Kidney tubule cell (primary cell): ENCODE measurements at regions not wholly inside any gene's neighbourhood (a gene's known extent, or its start where the extent isn't known, plus 50 kb on each side); places are given as distances from the start of the nearest gene placed in this dataset.

Experiments
- DNase-seq: peaks from one replicate; pipeline ENCODE4 v3.0.0-alpha.2; 2018; ENCODE audit warnings: low spot score

DNA sequence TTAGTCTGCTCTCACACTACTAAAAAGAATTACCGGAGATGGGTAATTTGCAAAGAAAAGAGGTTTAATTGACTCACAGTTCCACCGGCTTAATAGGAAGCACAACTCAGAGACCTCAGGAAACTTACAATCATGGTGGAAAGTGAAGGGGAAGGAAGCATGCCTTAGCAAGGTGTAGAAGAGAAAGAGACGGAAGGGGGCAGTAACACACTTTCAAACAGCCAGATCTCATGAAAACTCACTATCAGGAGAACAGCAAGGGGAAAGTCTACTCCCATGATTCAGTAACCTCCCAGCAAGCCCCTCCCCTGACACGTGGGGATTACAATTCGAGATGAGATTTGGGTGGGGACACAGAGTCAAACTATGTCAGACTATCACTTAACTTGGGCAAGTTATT lies 236.6 kb upstream of the ANO3 start:
- no peak for DNase-seq

DNA sequence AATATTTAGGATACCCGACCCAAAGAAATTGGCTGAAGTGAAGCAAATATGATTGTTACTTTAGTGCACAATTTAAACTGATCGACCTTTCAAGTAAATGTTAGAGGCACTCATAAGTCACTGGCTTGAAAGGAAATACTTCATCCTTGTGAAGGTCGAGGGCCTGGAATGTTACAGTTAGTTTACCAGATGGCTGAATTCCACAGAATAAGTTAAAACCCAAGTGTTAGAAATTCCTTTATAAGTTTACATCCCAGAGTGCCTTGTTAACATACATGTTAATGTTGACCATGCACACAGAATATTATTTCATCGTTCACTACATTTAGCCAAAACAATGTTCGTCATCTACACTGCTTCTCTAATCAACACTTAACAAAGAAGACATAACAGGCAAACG lies 235.5 kb upstream of the ANO3 start:
- no peak for DNase-seq

DNA sequence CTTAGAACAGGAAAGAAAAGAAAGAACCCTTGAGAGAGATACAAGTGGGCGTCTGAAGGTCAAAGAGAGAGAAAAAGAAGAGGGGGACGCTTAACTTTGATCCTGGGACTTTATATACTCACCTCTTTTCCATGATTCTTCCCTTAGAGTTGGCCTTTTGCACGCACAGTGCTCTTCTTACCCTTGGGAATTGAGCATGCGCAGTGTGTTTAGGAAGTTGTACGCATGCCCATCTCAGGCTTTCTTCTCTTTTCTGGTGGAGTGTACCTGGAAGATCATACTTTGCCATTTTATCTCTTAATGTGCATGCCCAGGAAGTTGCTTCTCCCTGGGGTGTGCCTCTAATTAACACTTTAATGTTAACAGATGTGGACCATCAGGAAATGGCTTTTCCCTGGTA lies 229.6 kb upstream of the ANO3 start:
- DNase-seq: no peak

DNA sequence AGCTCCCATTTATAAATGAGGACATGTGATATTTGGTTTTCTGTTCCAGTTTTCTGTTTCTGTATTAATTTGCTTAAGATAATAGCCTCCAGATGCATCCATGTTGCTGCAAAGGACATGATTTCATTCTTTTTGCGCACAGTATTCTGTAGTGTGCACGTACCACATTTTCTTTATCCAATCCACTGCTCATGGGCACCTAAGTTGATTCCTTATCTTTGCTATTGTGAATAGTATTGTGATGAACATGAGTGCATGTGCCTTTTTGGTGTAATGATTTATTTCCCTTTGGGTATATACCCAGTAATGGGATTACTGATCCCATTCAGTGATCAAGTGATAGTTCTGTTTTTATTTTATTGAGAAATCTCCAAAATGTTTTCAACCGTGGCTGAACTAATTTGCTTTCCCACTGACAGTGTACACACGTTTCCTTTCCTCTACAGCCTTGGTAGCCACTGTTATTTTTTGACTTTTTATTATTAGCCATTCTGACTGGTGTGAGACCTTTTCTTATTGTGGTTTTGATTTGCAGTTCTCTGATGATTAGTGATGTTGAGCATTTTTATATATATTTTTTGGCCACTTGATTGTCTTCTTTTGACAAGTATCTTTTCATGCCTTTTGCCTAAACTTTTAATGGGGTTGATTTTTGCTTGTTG lies 226.0 kb upstream of the ANO3 start:
- DNase-seq: no peak

DNA sequence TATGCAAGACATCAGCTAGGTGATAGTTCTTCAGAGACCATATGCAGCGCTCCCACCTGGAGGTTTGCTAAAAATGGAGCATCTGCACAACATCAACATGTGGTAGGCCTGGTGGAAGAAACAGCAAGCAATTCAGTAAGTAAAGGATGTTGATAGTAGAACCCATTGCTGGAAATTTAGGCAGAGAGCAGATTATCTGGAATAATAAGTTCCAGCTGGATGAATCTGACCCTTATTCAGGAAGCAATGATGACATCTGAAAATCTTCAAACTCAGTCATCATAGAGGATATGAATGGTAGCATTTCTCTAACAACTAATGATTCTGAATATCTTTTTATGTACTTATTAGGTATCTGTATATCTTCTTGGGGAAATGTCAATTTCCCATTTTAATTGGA lies 225.2 kb upstream of the ANO3 start:
- no peak for DNase-seq

DNA sequence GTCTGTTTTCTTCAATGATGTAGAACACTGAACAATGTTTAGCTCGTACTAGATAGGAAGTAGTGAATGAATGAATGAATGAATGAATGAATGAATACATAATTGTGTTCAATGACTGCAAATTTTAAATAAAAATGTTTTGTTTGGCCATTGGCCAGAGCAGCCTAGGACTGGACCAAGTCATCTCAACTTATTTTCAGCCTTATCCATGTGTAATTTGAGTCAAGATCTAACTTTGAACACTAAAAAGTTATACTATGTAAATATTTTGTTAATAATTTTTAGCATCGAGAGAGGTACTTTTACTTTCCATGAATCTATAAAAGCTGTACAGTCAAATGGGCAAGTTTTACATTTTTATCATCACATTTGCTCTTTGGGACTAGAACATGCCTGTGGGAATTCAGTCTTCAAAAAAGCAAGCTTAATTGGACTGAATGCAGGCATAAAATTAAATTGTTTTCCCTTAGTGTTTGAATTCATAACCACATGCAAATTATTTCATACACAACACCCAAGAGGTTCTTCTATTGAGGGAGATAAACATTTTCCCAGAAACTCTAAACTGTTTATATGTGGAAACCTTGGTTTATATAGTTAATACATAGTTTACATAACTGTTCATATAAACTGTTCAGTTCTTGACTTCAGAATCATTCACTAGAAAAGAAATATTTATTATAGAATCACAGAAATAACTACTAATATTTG lies 222.1 kb upstream of the ANO3 start:
- no peak for DNase-seq

DNA sequence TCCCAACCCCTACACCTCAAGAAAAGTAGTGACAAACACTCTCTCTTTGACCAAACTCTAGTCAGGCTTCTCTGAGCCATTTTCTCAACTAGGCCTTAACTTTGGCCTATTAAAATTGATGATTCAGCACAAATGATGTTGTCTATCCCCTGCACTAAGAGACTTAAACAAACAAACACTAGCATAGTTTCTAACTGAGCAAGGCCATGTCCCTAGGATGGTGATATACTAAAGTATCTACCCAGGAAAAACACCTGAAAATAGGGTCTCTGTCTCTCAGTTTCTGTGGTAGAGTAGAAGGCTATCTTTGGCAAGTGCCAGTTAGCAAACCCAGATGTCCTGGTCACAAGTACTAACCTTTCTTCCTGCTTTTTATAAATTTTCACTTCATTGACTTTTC lies 219.7 kb upstream of the ANO3 start:
- DNase-seq: no peak

DNA sequence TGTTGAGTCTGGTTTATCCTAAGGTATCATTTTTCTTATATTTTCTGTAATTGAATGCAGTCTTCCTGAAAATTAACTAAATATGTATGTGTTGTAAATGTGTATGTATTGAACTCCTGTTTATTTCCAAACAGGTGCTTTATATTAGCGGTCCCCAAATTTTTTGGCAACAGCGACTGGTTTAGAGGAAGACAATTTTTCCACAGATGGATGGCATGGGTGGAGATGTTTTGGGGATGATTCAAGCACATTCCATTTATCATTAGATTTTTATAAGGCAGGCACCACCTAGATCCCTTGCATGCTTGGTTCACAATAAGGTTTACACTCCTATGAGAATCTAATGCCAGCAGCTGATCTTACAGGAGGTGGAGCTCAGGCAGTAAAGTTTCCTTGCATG lies 210.5 kb upstream of the ANO3 start:
- DNase-seq: no peak

DNA sequence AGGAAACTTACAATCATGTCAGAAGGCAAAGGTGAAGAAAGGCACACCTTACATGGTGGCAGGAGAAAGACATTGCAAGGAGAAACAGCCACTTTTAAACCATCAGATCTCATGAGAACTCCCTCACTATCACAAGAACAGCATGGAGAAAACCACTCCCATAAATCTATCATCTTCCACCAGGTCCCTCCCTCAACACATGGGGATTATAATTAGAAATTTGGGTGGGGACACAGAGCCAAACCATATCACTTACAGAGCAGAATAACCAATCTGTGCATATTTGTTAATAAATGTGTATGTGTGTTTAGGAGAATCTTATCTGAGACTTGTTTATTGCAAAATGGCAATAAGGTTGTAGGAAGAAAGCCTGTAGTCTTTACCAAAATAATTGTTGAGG lies 205.2 kb upstream of the ANO3 start:
- no peak for DNase-seq

DNA sequence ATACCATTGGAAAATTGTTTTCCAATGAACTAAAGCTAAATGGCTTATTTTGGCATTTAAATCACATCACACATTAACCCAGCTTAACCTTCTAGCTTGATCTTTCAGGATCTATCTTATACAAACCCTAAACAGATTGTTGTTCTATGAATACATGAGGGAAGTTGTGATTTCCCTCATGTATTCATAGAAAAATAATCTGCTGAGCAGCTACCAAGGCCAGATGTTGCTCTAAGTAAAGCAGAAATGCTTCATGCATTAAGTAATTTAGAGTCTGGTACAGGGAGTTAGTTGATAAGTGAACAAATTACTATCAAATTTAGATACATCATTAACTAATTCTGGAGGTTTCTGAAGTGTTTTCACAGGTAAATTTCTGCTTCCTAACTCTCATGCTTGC lies 204.6 kb upstream of the ANO3 start:
- no peak for DNase-seq

DNA sequence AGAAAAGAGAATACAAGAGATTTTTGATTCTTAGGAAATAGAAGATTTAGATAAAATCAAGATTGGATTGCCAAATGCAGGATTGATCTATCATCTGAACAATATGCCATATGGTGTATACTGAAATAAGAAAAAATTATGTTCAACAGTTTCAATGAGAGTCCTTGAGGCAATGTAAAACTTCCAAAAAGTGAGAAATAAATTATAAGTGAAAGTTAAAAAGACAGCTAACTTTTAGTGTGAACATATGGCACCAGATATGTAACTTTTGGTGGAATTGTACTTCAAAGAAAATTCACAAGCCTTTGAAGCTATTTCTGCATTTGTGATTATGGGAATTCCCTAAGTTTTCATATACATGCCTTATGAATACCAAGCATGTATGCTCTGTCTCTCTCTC lies 200.5 kb upstream of the ANO3 start:
- no peak for DNase-seq

DNA sequence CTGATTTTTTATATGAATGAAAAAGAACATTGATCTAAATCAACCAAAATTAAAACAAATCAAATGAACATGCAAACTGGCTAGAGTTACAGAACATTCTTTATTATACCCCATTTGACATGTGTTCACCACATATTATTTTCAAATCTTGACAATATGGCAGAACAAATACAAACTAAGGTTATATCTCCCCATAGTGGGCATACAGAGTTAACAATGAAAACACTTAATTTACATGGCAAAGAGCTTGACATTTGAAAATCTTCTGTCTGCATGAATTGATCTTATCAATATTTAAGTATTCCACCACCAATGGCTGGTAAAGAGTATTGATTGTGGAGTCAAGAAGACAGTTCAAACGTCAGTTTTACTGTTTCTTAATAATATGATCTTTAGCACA lies 197.9 kb upstream of the ANO3 start:
- no peak for DNase-seq

DNA sequence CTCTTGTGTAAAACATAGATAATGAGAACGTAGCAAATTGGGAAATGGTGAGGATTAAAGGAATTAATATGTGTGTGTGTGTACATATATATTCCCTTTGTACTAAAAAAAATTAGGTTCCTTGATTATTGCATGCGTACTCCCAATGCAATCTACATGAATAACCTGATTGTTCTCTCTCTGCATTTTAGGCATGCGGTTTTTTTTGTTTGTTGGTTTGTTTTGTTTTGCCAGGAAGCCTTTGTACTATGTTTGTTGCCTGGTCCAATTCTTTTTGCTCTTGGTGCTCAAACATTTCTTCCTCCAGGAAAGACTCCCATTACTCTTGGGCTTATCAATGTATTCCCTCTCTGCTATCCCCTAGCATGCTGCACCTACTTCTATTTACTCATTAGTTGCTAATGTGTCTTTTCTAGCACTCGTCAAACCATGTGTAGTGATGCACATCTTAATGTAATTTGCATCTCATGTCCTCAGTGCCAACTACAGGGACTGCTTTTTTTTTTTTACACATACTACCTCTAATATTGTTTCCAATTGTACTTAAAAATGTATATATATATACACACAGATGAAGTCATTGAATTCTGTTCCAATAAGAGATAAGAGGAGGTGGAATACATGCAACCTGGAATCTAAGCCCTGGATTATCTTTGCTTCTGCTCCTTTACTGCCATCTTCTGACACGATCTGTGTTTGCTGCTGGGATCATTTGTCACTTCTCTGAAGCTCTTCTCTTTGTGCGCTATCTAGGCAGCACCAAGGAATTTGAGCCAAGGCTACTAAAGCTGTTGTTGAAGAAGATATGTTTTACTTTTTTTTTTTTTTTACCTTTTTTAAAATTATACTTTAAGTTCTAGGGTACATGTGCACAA lies 197.2 kb upstream of the ANO3 start:
- DNase-seq: peak; percentile 26

DNA sequence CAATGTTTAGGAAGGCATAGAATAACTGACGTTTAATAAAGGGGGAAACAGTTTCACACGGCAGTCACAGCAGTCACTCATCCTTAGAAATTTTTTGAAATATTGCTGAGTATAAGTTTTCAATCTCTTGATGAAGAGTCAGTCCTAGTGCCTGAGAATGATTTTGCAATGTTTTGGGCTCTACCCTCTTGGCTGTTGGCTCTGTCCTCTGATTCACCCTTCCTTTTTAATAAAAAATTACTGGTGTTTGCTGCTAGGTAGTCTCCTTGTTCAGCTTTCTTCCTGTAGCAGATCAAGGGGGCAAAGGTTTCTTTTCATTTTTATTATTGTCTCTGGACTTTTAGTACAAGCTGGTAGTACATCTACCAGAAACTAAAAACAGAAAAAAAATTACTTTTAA lies 194.3 kb upstream of the ANO3 start:
- no peak for DNase-seq

DNA sequence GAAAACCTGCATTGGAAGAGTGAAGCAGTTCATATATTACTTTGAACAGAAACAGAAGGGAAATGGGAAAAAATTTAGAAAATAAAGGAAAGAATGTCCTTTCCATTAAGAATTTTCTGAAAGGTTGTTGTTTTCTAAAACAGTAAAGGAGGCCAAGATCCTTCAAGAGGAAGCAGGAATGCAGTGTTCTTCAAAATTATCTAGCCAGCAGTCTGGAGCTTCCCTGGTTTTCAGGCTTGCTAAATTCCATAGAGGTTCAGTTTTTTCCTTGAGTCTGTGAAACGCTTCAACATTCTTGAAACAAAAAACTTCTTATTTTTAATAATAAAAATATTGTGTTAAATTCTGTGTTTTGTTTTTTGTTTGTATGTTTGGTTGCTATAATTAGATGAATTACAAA lies 189.0 kb upstream of the ANO3 start:
- DNase-seq: no peak

DNA sequence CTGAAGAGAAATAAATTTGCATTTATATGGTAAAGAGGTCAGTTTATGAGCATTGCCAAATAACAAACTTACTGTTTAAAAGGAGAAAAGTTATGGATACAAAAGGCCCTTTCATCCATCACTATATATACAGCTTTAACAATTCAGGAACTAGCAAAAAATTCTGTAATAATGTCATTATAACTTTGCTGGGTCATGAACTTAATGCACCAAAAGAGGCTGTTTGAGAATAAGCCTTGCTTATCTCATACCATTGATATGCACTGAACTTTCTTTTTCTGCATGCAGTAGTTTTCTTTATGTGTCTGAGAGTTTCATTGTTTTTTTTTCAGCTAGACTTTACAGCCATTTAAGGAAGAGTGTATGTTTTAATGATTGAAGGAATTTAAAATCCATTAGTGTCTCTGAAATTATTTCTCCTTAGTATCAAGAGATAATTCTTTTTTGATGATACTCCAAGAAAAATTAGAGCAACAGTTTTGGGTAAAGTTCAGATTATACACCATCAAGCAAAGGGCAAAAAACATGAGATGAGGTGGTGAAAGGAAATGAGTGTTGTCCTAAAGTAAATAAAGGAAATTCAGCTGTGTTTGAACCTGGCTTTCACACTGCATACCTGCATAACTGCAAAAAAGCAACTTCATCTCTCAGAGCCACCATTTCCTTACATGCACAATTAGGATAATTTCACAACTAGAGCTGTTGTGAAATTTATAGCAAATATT lies 188.2 kb upstream of the ANO3 start:
- DNase-seq: peak; percentile 26

DNA sequence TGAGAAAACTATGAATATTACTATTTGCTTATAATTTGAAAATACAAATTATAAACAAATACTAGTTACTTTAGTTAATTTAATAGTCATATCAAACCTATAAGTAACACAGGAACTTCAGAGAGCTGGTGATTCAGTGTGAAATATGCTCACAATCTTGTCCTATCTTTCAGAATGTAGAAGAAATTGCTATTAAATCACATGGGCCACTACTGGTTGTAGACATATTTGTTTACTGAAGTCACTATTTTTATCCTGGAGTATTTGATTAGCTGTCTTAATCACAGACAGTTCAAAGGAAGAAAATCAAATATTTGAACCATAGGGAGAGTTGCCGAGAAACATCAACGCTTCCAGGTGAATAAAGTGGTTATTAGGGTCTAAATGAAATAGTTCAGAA lies 187.6 kb upstream of the ANO3 start:
- DNase-seq: no peak

DNA sequence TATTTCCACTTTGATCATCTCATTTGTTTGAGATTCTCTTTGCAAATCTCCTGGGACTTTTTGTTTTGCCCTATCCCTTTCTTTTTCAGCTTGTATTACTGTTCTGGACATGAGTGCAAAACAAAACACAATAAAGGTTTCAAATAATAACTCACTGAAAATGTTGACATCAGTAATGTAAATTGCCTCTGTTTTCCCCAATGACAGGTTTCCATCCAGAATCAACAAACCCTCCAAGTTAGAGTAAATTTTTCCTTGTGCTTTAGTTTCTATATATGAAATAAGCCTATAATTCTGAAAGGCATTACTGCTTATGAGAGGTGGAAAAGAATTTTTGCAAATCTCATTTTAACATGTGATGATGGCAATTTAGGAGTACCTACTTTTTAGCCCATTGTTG lies 187.0 kb upstream of the ANO3 start:
- DNase-seq: no peak

DNA sequence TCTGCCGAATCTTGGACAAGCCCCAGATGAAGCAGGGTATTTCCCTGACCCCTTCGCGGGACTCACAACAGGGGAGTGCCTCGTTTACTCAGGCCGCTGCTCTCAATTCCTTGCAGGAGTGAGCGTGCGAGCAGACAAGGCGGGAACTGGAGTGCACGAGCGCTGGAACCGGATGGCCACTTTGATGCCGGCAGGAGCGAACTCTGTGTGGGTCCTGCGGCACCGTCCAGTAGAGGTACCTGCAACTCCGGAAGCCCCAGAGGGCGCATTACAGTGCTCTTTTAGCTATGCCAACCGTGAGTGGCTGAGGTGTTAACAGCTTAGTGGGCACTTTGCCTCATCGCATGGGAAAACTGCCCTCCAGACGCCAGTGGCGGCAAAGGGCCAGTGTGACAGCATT lies 182.3 kb upstream of the ANO3 start:
- no peak for DNase-seq

DNA sequence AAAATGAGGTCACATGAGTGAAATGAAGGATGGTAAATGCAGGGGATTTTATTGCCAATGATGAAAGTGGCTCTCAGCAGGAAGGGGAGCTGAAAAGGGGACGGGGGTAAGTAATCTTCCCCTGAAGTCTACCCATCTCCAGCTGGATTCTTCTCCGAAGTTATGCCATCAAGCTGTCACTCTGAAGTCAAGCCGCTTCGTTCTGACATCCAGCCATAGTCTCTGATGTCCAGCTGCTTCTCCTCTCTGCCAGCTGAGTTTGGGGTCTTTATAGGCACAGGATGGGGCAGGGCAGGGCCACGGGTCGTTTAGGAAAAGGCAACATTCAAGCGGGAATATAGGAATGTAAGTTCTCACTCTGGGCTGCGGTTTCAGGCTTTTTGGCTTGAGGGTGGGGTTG lies 181.9 kb upstream of the ANO3 start:
- DNase-seq: no peak

DNA sequence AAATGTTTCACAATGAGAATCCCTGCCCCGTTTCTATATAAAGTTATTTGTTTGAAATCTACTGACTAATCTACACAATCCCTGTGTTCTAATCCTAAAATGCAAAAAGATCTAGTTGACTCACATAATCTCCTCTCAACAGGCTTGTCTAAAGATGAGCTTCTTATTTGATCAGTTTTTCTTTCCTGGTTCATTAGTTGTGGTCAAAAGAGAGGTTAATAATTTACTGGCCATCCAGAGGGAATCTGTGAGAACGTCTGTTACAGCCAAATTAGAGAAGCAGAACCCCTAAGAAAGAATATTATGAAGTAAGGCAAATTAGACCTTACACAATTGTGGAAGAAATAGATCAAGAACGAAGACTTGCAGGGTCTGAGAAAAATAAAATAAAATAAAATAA lies 173.7 kb upstream of the ANO3 start:
- DNase-seq: peak; percentile 53

DNA sequence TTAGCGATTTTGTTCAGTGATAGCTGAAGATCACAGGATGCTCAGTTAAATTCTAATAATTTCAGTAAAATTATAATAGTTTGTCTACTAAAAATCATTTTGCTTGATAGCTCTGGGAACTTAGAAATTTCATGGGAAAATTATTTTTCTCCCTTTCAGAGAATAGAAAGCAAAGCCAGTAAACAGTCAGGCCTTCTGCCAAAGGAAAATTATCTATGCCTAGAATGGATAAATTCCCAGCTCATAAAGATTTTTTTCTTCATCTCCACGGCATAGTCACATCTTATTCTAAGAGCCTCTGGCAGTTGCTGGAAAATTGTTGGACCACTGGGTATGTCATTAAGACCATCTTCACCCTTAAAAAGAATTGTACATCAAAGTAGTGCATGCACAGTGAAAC lies 169.6 kb upstream of the ANO3 start:
- DNase-seq: no peak

DNA sequence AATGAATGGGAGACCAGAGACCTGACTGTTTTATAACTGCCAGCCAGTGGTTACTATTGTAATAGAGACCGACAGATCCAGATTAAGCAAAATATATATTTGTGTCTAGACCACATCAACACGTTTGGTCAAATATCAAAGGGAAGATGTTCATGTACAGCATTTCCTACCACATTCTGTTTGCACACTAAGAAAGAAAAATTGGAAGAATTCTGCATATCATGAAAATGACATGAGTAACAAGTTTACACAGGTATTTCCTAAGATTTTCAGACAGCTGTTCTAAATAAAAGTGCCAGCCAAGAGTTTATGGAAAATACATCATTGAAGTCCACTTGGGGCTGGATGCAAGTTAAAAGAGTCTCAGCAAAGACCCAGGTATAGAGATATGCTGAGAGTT lies 145.5 kb upstream of the ANO3 start:
- DNase-seq: no peak
